SK-N-SH treated with all-trans-retinoic acid at 6 μM for 48 hours (cell line): ENCODE measurements at regions not wholly inside any gene's neighbourhood (a gene's known extent, or its start where the extent isn't known, plus 50 kb on each side); places are given as distances from the start of the nearest gene placed in this dataset.

Experiments
- ATAC-seq: fragments of 200-7000 bp; cut with Tn5 transposase; 3 replicates; pipeline ENCODE4 v1.9.1; 2020; ENCODE audit warnings: mild to moderate bottlenecking, moderate library complexity
- BACH2 ChIP-seq: fragments of 250-450 bp; sonication (Bioruptor Pico); IDR thresholded peaks from 2 replicates; pipeline ENCODE4 v1.9.0; 2021; ENCODE audit warnings: mild to moderate bottlenecking, borderline replicate concordance
- CSDC2 ChIP-seq: fragments of 250-450 bp; sonication (Bioruptor Pico); IDR thresholded peaks from 2 replicates; pipeline ENCODE4 v1.5.0; 2020; ENCODE audit warnings: mild to moderate bottlenecking, moderate library complexity
- ESRRG ChIP-seq: fragments of 250-450 bp; sonication (Bioruptor Pico); IDR thresholded peaks from 2 replicates; pipeline ENCODE4 v1.6.1; 2021; ENCODE audit warnings: mild to moderate bottlenecking
- GLIS3 ChIP-seq: fragments of 250-450 bp; sonication (Bioruptor Pico); IDR thresholded peaks from 2 replicates; pipeline ENCODE4 v1.5.0; 2020; ENCODE audit warnings: mild to moderate bottlenecking, moderate library complexity
- ISL1 ChIP-seq: fragments of 250-450 bp; sonication (Bioruptor Pico); IDR thresholded peaks from 2 replicates; pipeline ENCODE4 v2.1.2; 2022; ENCODE audit warnings: mild to moderate bottlenecking, moderate library complexity
- OSR1 ChIP-seq: fragments of 250-450 bp; sonication (Bioruptor Pico); IDR thresholded peaks from 2 replicates; pipeline ENCODE4 v1.8.0; 2022; ENCODE audit warnings: moderate library complexity, mild to moderate bottlenecking, inconsistent platforms
- PPARA ChIP-seq: fragments of 250-450 bp; sonication (Bioruptor Pico); IDR thresholded peaks from 2 replicates; pipeline ENCODE4 v1.5.0; 2020; ENCODE audit warnings: mild to moderate bottlenecking, borderline replicate concordance
- RARB ChIP-seq: fragments of 250-450 bp; sonication (Bioruptor Pico); IDR thresholded peaks from 2 replicates; pipeline ENCODE4 v1.8.0; 2021; ENCODE audit warnings: mild to moderate bottlenecking, moderate library complexity
- SNAI2 ChIP-seq: fragments of 250-450 bp; sonication (Bioruptor Pico); IDR thresholded peaks from 2 replicates; pipeline ENCODE4 v1.5.0; 2020; ENCODE audit warnings: mild to moderate bottlenecking, moderate library complexity
- TCF4 ChIP-seq: fragments of 250-450 bp; sonication (Bioruptor Pico); IDR thresholded peaks from 2 replicates; pipeline ENCODE4 v1.8.0; 2021; ENCODE audit warnings: mild to moderate bottlenecking, moderate library complexity, borderline replicate concordance
- TOX ChIP-seq: fragments of 250-450 bp; sonication (Bioruptor Pico); IDR thresholded peaks from 2 replicates; pipeline ENCODE4 v1.8.0; 2021; ENCODE audit warnings: mild to moderate bottlenecking, moderate library complexity, borderline replicate concordance
- ZC3H10 ChIP-seq: fragments of 250-450 bp; sonication (Bioruptor Pico); IDR thresholded peaks from 2 replicates; pipeline ENCODE4 v1.5.1; 2021; ENCODE audit warnings: mild to moderate bottlenecking, moderate library complexity
- ZFP3 ChIP-seq: fragments of 250-450 bp; sonication (Bioruptor Pico); IDR thresholded peaks from 2 replicates; pipeline ENCODE4 v1.5.0; 2020; ENCODE audit warnings: mild to moderate bottlenecking, moderate library complexity
- ZFP30 ChIP-seq: fragments of 450-650 bp; formaldehyde crosslinking; IDR thresholded peaks from 2 replicates; pipeline ENCODE4 v1.5.0; 2022; ENCODE audit warnings: mild to moderate bottlenecking, moderate library complexity
- ZNF565 ChIP-seq: fragments of 450-650 bp; formaldehyde crosslinking; conservative IDR thresholded peaks from 2 replicates; pipeline ENCODE4 v1.5.0; 2020; ENCODE audit warnings: low read depth, mild to moderate bottlenecking, moderate library complexity
- ZNF70 ChIP-seq: fragments of 450-650 bp; formaldehyde crosslinking; IDR thresholded peaks from 2 replicates; pipeline ENCODE4 v1.5.0; 2020; ENCODE audit warnings: mild to moderate bottlenecking, moderate library complexity
- TF ChIP-seq, protein P1 (sequence below): fragments of 250-450 bp; sonication (Bioruptor Pico); IDR thresholded peaks from 2 replicates; pipeline ENCODE4 v1.5.0; 2020; ENCODE audit warnings: mild to moderate bottlenecking, moderate library complexity
- TF ChIP-seq, protein P2 (sequence below): fragments of 250-450 bp; sonication (Bioruptor Pico); IDR thresholded peaks from 2 replicates; pipeline ENCODE4 v1.5.1; 2021; ENCODE audit warnings: mild to moderate bottlenecking, moderate library complexity
- TF ChIP-seq, protein P3 (sequence below): fragments of 250-450 bp; sonication (Bioruptor Pico); IDR thresholded peaks from 2 replicates; pipeline ENCODE4 v1.8.0; 2020; ENCODE audit warnings: mild to moderate bottlenecking, moderate library complexity, borderline replicate concordance
- TF ChIP-seq, protein P4 (sequence below): fragments of 250-450 bp; sonication (Bioruptor Pico); IDR thresholded peaks from 2 replicates; pipeline ENCODE4 v1.8.0; 2021; ENCODE audit warnings: low read depth, mild to moderate bottlenecking, moderate library complexity, borderline replicate concordance
- TF ChIP-seq, protein P5 (sequence below): fragments of 250-450 bp; sonication (Bioruptor Pico); IDR thresholded peaks from 2 replicates; pipeline ENCODE4 v1.5.1; 2020; ENCODE audit warnings: low read depth, mild to moderate bottlenecking, moderate library complexity

DNA sequence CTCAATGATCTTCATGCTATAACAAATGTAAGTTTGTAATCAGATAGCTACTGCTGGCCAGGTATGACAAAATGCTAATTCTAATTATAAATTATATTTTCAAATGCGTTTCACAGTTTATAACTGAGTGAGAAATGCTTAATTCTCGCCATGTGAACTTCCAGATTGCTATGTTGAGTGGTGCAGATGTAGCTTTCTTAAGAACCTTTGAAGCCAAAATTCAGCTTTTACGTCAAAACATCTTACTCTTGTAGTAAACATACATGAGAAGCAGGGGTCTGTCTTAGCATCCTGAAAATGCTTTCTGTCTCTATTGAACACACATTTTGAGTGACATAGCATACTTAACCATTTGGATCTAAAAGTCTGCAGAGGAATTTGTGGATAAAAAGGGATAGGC is 176.5 kb upstream of the PRICKLE1 start (continued):
- TF ChIP-seq, protein P1, sequence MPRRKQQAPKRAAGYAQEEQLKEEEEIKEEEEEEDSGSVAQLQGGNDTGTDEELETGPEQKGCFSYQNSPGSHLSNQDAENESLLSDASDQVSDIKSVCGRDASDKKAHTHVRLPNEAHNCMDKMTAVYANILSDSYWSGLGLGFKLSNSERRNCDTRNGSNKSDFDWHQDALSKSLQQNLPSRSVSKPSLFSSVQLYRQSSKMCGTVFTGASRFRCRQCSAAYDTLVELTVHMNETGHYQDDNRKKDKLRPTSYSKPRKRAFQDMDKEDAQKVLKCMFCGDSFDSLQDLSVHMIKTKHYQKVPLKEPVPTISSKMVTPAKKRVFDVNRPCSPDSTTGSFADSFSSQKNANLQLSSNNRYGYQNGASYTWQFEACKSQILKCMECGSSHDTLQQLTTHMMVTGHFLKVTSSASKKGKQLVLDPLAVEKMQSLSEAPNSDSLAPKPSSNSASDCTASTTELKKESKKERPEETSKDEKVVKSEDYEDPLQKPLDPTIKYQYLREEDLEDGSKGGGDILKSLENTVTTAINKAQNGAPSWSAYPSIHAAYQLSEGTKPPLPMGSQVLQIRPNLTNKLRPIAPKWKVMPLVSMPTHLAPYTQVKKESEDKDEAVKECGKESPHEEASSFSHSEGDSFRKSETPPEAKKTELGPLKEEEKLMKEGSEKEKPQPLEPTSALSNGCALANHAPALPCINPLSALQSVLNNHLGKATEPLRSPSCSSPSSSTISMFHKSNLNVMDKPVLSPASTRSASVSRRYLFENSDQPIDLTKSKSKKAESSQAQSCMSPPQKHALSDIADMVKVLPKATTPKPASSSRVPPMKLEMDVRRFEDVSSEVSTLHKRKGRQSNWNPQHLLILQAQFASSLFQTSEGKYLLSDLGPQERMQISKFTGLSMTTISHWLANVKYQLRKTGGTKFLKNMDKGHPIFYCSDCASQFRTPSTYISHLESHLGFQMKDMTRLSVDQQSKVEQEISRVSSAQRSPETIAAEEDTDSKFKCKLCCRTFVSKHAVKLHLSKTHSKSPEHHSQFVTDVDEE = no peak
- TF ChIP-seq OSR1 (CRISPR knock-in tag) (no peak), GLIS3 (CRISPR knock-in tag) (no peak), ZFP30 (CRISPR knock-in tag) (no peak), CSDC2 (CRISPR knock-in tag) (no peak), TCF4 (CRISPR knock-in tag) (no peak), ZNF70 (CRISPR knock-in tag) (no peak), SNAI2 (CRISPR knock-in tag) (no peak), TOX (CRISPR knock-in tag) (no peak)
- TF ChIP-seq, protein P2, sequence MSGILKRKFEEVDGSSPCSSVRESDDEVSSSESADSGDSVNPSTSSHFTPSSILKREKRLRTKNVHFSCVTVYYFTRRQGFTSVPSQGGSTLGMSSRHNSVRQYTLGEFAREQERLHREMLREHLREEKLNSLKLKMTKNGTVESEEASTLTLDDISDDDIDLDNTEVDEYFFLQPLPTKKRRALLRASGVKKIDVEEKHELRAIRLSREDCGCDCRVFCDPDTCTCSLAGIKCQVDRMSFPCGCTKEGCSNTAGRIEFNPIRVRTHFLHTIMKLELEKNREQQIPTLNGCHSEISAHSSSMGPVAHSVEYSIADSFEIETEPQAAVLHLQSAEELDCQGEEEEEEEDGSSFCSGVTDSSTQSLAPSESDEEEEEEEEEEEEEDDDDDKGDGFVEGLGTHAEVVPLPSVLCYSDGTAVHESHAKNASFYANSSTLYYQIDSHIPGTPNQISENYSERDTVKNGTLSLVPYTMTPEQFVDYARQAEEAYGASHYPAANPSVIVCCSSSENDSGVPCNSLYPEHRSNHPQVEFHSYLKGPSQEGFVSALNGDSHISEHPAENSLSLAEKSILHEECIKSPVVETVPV (CRISPR knock-in tag) = no peak

DNA sequence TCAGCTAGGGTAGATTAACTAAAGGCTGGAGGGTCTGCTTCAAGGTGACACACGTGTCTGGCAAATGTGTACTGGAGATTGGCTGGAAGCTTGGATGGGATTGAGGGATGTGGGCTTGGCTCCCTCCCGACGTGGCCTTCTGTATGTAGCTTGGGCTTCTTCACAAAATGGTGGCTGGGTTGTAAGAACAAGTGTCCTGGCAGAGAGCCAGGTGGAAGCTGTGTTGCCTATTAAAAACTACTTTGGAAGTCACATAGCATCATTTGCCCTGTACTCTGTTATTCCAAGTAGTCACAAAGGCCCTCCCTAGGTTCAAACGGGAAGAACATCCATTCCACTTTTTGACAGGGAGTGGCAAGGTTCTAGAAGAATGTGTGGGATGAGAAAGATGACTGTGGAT is 174.1 kb upstream of the PRICKLE1 start:
- no peak for ATAC-seq
- TF ChIP-seq TOX (CRISPR knock-in tag) (no peak), ESRRG (CRISPR knock-in tag) (no peak), ZFP3 (CRISPR knock-in tag) (no peak), CSDC2 (CRISPR knock-in tag) (no peak), ZFP30 (CRISPR knock-in tag) (no peak), ISL1 (no peak), GLIS3 (CRISPR knock-in tag) (no peak)
- TF ChIP-seq, protein P2 (CRISPR knock-in tag) = no peak
- TF ChIP-seq, protein P3, sequence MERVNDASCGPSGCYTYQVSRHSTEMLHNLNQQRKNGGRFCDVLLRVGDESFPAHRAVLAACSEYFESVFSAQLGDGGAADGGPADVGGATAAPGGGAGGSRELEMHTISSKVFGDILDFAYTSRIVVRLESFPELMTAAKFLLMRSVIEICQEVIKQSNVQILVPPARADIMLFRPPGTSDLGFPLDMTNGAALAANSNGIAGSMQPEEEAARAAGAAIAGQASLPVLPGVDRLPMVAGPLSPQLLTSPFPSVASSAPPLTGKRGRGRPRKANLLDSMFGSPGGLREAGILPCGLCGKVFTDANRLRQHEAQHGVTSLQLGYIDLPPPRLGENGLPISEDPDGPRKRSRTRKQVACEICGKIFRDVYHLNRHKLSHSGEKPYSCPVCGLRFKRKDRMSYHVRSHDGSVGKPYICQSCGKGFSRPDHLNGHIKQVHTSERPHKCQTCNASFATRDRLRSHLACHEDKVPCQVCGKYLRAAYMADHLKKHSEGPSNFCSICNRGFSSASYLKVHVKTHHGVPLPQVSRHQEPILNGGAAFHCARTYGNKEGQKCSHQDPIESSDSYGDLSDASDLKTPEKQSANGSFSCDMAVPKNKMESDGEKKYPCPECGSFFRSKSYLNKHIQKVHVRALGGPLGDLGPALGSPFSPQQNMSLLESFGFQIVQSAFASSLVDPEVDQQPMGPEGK = no peak
- TF ChIP-seq, protein P4, sequence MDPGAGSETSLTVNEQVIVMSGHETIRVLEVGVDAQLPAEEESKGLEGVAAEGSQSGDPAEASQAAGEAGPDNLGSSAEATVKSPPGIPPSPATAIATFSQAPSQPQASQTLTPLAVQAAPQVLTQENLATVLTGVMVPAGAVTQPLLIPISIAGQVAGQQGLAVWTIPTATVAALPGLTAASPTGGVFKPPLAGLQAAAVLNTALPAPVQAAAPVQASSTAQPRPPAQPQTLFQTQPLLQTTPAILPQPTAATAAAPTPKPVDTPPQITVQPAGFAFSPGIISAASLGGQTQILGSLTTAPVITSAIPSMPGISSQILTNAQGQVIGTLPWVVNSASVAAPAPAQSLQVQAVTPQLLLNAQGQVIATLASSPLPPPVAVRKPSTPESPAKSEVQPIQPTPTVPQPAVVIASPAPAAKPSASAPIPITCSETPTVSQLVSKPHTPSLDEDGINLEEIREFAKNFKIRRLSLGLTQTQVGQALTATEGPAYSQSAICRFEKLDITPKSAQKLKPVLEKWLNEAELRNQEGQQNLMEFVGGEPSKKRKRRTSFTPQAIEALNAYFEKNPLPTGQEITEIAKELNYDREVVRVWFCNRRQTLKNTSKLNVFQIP (CRISPR knock-in tag) = no peak

DNA sequence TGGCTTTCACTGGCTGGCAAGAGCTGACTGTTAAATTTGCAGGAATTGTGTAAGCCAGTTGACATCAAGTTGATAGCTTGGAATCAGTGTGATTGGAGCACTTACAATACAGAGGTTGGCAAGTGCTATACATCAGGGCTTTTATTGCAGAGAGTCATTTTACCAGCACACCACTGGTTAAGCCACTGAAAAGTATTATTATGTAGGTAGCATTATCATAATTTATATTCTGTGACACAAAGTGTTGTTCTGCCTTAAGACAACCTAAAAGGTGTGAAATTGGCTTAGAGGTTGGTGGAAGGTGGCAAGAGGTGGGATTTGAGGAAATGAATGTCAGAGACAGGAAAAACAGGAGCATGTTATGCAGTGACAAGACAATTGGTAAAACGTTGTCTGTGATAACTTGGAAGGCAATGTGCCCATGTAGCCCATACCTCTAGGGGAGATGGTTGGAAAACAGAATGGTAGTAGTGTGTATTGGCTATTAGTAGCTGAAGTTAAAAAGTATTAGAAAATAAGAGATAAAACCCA is 172.9 kb upstream of the PRICKLE1 start:
- no peak for ATAC-seq
- TF ChIP-seq, protein P5, sequence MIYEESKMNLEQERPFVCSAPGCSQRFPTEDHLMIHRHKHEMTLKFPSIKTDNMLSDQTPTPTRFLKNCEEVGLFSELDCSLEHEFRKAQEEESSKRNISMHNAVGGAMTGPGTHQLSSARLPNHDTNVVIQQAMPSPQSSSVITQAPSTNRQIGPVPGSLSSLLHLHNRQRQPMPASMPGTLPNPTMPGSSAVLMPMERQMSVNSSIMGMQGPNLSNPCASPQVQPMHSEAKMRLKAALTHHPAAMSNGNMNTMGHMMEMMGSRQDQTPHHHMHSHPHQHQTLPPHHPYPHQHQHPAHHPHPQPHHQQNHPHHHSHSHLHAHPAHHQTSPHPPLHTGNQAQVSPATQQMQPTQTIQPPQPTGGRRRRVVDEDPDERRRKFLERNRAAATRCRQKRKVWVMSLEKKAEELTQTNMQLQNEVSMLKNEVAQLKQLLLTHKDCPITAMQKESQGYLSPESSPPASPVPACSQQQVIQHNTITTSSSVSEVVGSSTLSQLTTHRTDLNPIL (CRISPR knock-in tag) = no peak
- TF ChIP-seq PPARA (CRISPR knock-in tag) = no peak
- no peak for TF ChIP-seq TCF4 (CRISPR knock-in tag)
- no peak for TF ChIP-seq GLIS3 (CRISPR knock-in tag)
- TF ChIP-seq ZFP30 (CRISPR knock-in tag) = no peak
- no peak for TF ChIP-seq ZFP3 (CRISPR knock-in tag)
- no peak for TF ChIP-seq ZC3H10 (CRISPR knock-in tag)
- TF ChIP-seq, protein P2 (CRISPR knock-in tag) = no peak
- TF ChIP-seq TOX (CRISPR knock-in tag) = no peak
- TF ChIP-seq, protein P4 (CRISPR knock-in tag) = no peak
- TF ChIP-seq OSR1 (CRISPR knock-in tag) = no peak
- no peak for TF ChIP-seq ZNF565
- no peak for TF ChIP-seq ISL1
- no peak for TF ChIP-seq BACH2
- no peak for TF ChIP-seq RARB (CRISPR knock-in tag)
